ENCODE measurements at regions not wholly inside any gene's neighbourhood (a gene's known extent, or its start where the extent isn't known, plus 50 kb on each side); places are given as distances from the start of the nearest gene placed in this dataset.

DNA sequence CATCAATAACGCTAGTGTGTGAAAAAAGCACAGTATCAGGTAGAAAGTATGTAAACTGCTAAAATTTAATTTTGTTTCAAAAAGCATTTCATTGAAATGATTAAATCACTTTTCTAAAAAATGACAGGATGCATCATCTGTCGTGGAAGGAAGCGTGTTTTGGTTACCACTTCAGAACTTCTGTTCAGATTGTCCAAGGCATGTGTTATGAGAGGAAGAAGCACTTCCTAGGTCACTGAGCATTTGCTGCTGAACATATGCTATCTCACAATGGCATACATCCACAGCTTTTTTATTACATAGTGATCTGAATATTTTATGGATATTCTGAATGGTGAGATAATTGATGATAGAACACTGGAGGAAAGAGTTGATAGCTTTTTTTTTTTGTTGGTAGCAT is 737.5 kb downstream of the SATB2 start:
- Histone ChIP-seq H3K9me2 (ENCODE audit: insufficient read depth) (no peaks in the 10 kb centered on the region), H3K4me1 (ENCODE audit: insufficient read depth) (no peaks in the 10 kb centered on the region), H3K27ac (no peak overlapping the region), H3K79me2 (ENCODE audit: insufficient read depth) (no peaks in the 10 kb centered on the region), H4K20me1 (ENCODE audit: insufficient read depth) (no peaks in the 10 kb centered on the region), H3K9ac (no peak overlapping the region), H3K9me3 (ENCODE audit: low read depth) (no peaks in the 10 kb centered on the region), H3F3A (ENCODE audit: insufficient read depth) (no peaks in the 10 kb centered on the region), H3K36me3 (ENCODE audit: low read depth) (no peaks in the 10 kb centered on the region), H3K27me3 (replicated peaks; ENCODE audit: insufficient read depth) (no peaks in the 10 kb centered on the region), H3K4me3 (no peak overlapping the region), H2AFZ (no peak overlapping the region), H3K4me2 (ENCODE audit: unreplicated experiment) (no peak overlapping the region)
- in situ Hi-C loops (cut with MboI): no loop called here
- TF ChIP-seq EZH2 (IDR thresholded peaks at IDR 0.05; ENCODE audit: insufficient read depth, poor library complexity, severe bottlenecking): no peak
- no peak for TF ChIP-seq EZH2phosphoT487 (IDR thresholded peaks at IDR 0.05; ENCODE audit: insufficient read depth, low read depth)
- DNase-seq: no peak
- WGBS, 2 experiments (ENCODE audit: low coverage in 1 of 2, low lambda C conversion rate in 2 of 2, missing lambda C conversion rate in 2 of 2): 53 to 61% methylated on average over 3 of the region's 3 CpGs

DNA sequence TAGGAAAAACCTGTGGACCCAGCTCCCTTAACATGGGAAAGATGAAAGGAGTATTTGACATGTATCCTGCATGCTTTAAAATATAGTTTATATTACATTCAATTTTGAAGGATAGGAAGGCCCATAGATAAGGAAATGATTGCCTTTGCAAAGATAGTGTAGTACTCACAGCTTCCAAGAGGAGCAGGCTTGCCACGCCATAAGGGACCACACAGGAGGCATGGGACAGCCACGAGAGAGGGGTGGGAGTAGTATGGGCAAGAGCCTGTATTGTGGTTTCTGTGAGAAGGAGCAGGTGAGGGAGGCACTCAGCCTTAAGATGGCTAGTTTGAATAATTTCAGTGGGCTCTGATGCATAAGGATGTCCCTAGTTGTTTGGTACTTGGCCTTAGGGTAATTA is 740.3 kb downstream of the SATB2 start:
- in situ Hi-C loops (cut with MboI): no loop called here
- TF ChIP-seq EZH2 (IDR thresholded peaks at IDR 0.05; ENCODE audit: insufficient read depth, poor library complexity, severe bottlenecking): no peak
- TF ChIP-seq EZH2phosphoT487 (IDR thresholded peaks at IDR 0.05; ENCODE audit: insufficient read depth, low read depth): no peak
- no peaks in the 10 kb centered on the region for H3K9me2 ChIP-seq (ENCODE audit: insufficient read depth)
- no peaks in the 10 kb centered on the region for H3F3A ChIP-seq (ENCODE audit: insufficient read depth)
- no peak overlapping the region for H3K4me3 ChIP-seq
- no peak overlapping the region for H3K9ac ChIP-seq
- H3K4me1 ChIP-seq (ENCODE audit: insufficient read depth): no peaks in the 10 kb centered on the region
- H3K79me2 ChIP-seq (ENCODE audit: insufficient read depth): no peaks in the 10 kb centered on the region
- H3K36me3 ChIP-seq (ENCODE audit: low read depth): no peaks in the 10 kb centered on the region
- 58 to 66% methylated on average over 2 of the region's 2 CpGs for WGBS, 2 experiments (ENCODE audit: low coverage in 1 of 2, low lambda C conversion rate in 2 of 2, missing lambda C conversion rate in 2 of 2)
- no peaks in the 10 kb centered on the region for H3K27me3 ChIP-seq (replicated peaks; ENCODE audit: insufficient read depth)
- DNase-seq: no peak
- no peak overlapping the region for H3K27ac ChIP-seq
- no peaks in the 10 kb centered on the region for H3K9me3 ChIP-seq (ENCODE audit: low read depth)
- no peak overlapping the region for H2AFZ ChIP-seq
- no peaks in the 10 kb centered on the region for H4K20me1 ChIP-seq (ENCODE audit: insufficient read depth)
- H3K4me2 ChIP-seq (ENCODE audit: unreplicated experiment): no peak overlapping the region

DNA sequence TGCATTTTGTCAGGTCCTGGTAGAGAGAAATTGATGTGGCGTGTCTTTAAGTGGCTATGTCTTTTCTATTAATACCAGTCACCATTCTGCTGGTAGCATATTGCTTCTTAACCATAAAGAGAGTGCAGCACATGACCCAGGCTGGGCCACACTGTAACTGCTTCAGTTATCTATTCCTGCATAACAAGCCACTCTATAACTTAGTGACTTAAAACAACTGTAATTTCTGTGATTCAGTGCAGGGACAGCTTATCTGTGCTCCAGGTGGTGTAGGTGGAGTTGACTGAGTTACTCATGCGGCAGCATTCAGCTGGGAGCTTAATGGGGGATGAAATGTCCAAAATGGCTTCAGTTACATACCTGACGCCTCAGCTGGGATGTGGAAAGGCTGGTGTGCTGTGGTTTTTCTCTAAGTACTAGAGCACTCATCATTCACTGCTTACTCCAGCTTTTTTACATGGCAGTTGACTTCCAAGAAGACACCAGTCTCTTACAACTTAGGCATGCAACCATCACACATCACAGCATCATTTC is 742.4 kb downstream of the SATB2 start:
- Histone ChIP-seq H4K20me1 (ENCODE audit: insufficient read depth) (no peaks in the 10 kb centered on the region), H2AFZ (no peak overlapping the region), H3K27ac (no peak overlapping the region), H3K4me1 (ENCODE audit: insufficient read depth) (no peaks in the 10 kb centered on the region), H3K79me2 (ENCODE audit: insufficient read depth) (no peaks in the 10 kb centered on the region), H3K4me3 (no peak overlapping the region), H3F3A (ENCODE audit: insufficient read depth) (no peaks in the 10 kb centered on the region), H3K9ac (no peak overlapping the region), H3K9me2 (ENCODE audit: insufficient read depth) (no peaks in the 10 kb centered on the region), H3K9me3 (ENCODE audit: low read depth) (no peaks in the 10 kb centered on the region), H3K36me3 (ENCODE audit: low read depth) (no peaks in the 10 kb centered on the region), H3K27me3 (replicated peaks; ENCODE audit: insufficient read depth) (no peaks in the 10 kb centered on the region), H3K4me2 (ENCODE audit: unreplicated experiment) (no peak overlapping the region)
- TF ChIP-seq EZH2 (IDR thresholded peaks at IDR 0.05; ENCODE audit: insufficient read depth, poor library complexity, severe bottlenecking) (no peak), EZH2phosphoT487 (IDR thresholded peaks at IDR 0.05; ENCODE audit: insufficient read depth, low read depth) (no peak)
- no peak for DNase-seq
- in situ Hi-C loops (cut with MboI): no loop called here
- WGBS, 2 experiments (ENCODE audit: low coverage in 1 of 2, low lambda C conversion rate in 2 of 2, missing lambda C conversion rate in 2 of 2): 47 to 53% methylated on average over 3 of the region's 3 CpGs

DNA sequence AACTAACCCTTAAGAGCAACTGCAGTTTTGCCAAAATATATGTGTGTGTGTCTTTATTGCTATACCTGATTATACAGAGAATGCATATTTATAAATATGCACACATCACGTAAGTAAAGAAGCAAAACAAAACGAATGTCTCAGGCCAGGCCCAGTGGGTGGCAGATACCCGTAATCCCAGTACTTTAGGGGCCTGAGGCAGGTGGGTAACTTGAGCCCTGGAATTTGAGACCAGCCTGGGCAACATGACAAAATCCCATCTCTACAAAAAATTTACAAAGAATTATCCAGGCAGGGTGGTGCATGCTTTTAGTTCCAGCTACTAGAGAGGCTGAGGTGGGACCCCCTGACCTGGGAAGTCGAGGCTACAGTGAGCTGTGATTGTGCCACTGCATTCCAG is 745.3 kb downstream of the SATB2 start:
- Histone ChIP-seq H3K36me3 (ENCODE audit: low read depth) (no peaks in the 10 kb centered on the region), H3K9me2 (ENCODE audit: insufficient read depth) (no peaks in the 10 kb centered on the region), H4K20me1 (ENCODE audit: insufficient read depth) (no peaks in the 10 kb centered on the region), H3K9me3 (ENCODE audit: low read depth) (no peaks in the 10 kb centered on the region), H3K4me1 (ENCODE audit: insufficient read depth) (no peaks in the 10 kb centered on the region), H3K27ac (no peak overlapping the region), H3K4me3 (no peak overlapping the region), H2AFZ (no peak overlapping the region), H3K4me2 (ENCODE audit: unreplicated experiment) (no peak overlapping the region), H3K9ac (no peak overlapping the region), H3K79me2 (ENCODE audit: insufficient read depth) (no peaks in the 10 kb centered on the region), H3K27me3 (replicated peaks; ENCODE audit: insufficient read depth) (no peaks in the 10 kb centered on the region), H3F3A (ENCODE audit: insufficient read depth) (no peaks in the 10 kb centered on the region)
- TF ChIP-seq EZH2 (IDR thresholded peaks at IDR 0.05; ENCODE audit: insufficient read depth, poor library complexity, severe bottlenecking): no peak
- no peak for TF ChIP-seq EZH2phosphoT487 (IDR thresholded peaks at IDR 0.05; ENCODE audit: insufficient read depth, low read depth)
- in situ Hi-C loops (cut with MboI): no loop called here
- 31 to 38% methylated on average over 4 of the region's 4 CpGs for WGBS, 2 experiments (ENCODE audit: low coverage in 1 of 2, low lambda C conversion rate in 2 of 2, missing lambda C conversion rate in 2 of 2)
- DNase-seq: no peak

DNA sequence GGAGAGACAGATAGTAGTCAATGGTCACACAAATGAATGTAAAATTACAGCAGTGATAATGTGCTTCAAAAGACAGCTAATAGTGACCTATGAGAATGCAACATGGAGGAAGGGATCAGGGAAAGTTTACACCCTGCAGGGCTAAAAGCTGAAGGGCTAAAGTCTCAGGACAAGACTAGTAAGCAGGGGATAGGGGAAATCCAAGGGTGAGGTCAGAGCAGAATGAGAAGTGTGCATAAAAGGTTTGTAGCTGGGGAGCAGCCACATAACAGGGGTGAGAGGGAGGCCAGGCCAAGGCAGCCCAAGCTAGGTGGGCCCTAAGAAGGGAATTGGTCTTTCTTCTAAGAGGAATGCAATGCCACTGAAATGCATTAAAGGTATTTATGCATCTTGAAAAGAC is 746.3 kb downstream of the SATB2 start:
- Histone ChIP-seq H4K20me1 (ENCODE audit: insufficient read depth) (no peaks in the 10 kb centered on the region), H3F3A (ENCODE audit: insufficient read depth) (no peaks in the 10 kb centered on the region), H3K4me2 (ENCODE audit: unreplicated experiment) (no peak overlapping the region), H2AFZ (no peak overlapping the region), H3K27me3 (replicated peaks; ENCODE audit: insufficient read depth) (no peaks in the 10 kb centered on the region), H3K27ac (no peak overlapping the region), H3K4me3 (no peak overlapping the region), H3K79me2 (ENCODE audit: insufficient read depth) (no peaks in the 10 kb centered on the region), H3K4me1 (ENCODE audit: insufficient read depth) (no peaks in the 10 kb centered on the region), H3K36me3 (ENCODE audit: low read depth) (no peaks in the 10 kb centered on the region), H3K9ac (no peak overlapping the region), H3K9me3 (ENCODE audit: low read depth) (no peaks in the 10 kb centered on the region), H3K9me2 (ENCODE audit: insufficient read depth) (no peaks in the 10 kb centered on the region)
- DNase-seq: no peak
- in situ Hi-C loops (cut with MboI): no loop called here
- TF ChIP-seq EZH2 (IDR thresholded peaks at IDR 0.05; ENCODE audit: insufficient read depth, poor library complexity, severe bottlenecking) (no peak), EZH2phosphoT487 (IDR thresholded peaks at IDR 0.05; ENCODE audit: insufficient read depth, low read depth) (no peak)
